ENCODE measurements at regions not wholly inside any gene's neighbourhood (a gene's known extent, or its start where the extent isn't known, plus 50 kb on each side); places are given as distances from the start of the nearest gene placed in this dataset.
A peak's percentile ranks its signal among the peaks of the same experiment; 100 is the strongest.
"Not testable (repeated sequence)": the region's sequence is repeated elsewhere in the genome, so short reads cannot be mapped to it uniquely, and the experiment has no call there.

- intact Hi-C loops (cut with DNase I; ENCODE audit: low total_unique reads): no loop called here
- H3K4me1 ChIP-seq: no peaks in the 10 kb centered on the region
- 53 to 64% (median 56%) methylated on average over 1 of the region's 1 CpG for WGBS, 5 donors
- H3K4me3 ChIP-seq: no peak overlapping the region
- no peaks in the 10 kb centered on the region for H3K36me3 ChIP-seq
- no peak for TF ChIP-seq POLR2AphosphoS5 (IDR thresholded peaks at IDR 0.05)
- no peak for TF ChIP-seq EP300 (IDR thresholded peaks at IDR 0.05)
- no peak for TF ChIP-seq CTCF (IDR thresholded peaks at IDR 0.05)
- TF ChIP-seq POLR2A (IDR thresholded peaks at IDR 0.05): no peak
- DNase-seq: no peak
- H3K27ac ChIP-seq: no peak overlapping the region
- no peaks in the 10 kb centered on the region for H3K27me3 ChIP-seq
- H3K9me3 ChIP-seq: no peaks in the 10 kb centered on the region
Measured at GRCh38 chr4:115219862-115220261, 106.4 kb upstream of the NDST4 start.

GRCh38 chr4:115219315-115219860 lies 106.0 kb upstream of the NDST4 start:
- no peak for DNase-seq
- TF ChIP-seq POLR2AphosphoS5 (IDR thresholded peaks at IDR 0.05): no peak
- no peak for TF ChIP-seq POLR2A (IDR thresholded peaks at IDR 0.05)
- Histone ChIP-seq H3K4me3 (no peak overlapping the region), H3K4me1 (no peaks in the 10 kb centered on the region), H3K27ac (no peak overlapping the region), H3K27me3 (no peaks in the 10 kb centered on the region), H3K36me3 (no peaks in the 10 kb centered on the region), H3K9me3 (no peaks in the 10 kb centered on the region)
- WGBS, 5 donors: 34 to 48% (median 41%) methylated on average over 2 of the region's 2 CpGs
- intact Hi-C loops (cut with DNase I; ENCODE audit: low total_unique reads): no loop called here

- Histone ChIP-seq H3K36me3 (no peaks in the 10 kb centered on the region), H3K9me3 (no peaks in the 10 kb centered on the region), H3K4me1 (no peaks in the 10 kb centered on the region), H3K4me3 (no peak overlapping the region), H3K27ac (no peak overlapping the region), H3K27me3 (no peaks in the 10 kb centered on the region)
- 25 to 69% (median 50%) methylated on average over 3 of the region's 3 CpGs for WGBS, 5 donors
- TF ChIP-seq POLR2A (IDR thresholded peaks at IDR 0.05) (no peak), CTCF (IDR thresholded peaks at IDR 0.05) (no peak), EP300 (IDR thresholded peaks at IDR 0.05) (no peak), POLR2AphosphoS5 (IDR thresholded peaks at IDR 0.05) (no peak)
- peak in 1 of 2 donors; percentile 9 for DNase-seq
- intact Hi-C loops (cut with DNase I; ENCODE audit: low total_unique reads): no loop called here
Measured at GRCh38 chr4:115215935-115216334, 102.5 kb upstream of the NDST4 start.

- H3K27ac ChIP-seq: no peak overlapping the region
- no peak for TF ChIP-seq EP300 (IDR thresholded peaks at IDR 0.05)
- TF ChIP-seq CTCF (IDR thresholded peaks at IDR 0.05): no peak
- no peak for TF ChIP-seq POLR2A (IDR thresholded peaks at IDR 0.05)
- no peak overlapping the region for H3K4me3 ChIP-seq
- H3K4me1 ChIP-seq: no peaks in the 10 kb centered on the region
- WGBS, 5 donors: 83 to 89% (median 86%) methylated on average over 3 of the region's 3 CpGs
- H3K27me3 ChIP-seq: no peaks in the 10 kb centered on the region
- no peaks in the 10 kb centered on the region for H3K36me3 ChIP-seq
- H3K9me3 ChIP-seq: peaks cover 0 to under 1% (median 0%) of the 10 kb centered on the region in 4 donors
- intact Hi-C loops (cut with DNase I; ENCODE audit: low total_unique reads): no loop called here
- DNase-seq: no peak
Measured at GRCh38 chr4:115213716-115214115, 100.3 kb upstream of the NDST4 start.

GRCh38 chr4:115201042-115201330 lies 87.6 kb upstream of the NDST4 start:
- 85 to 93% (median 88%) methylated on average over 3 of the region's 3 CpGs for WGBS, 5 donors
- H3K4me1 ChIP-seq: no peaks in the 10 kb centered on the region
- no peaks in the 10 kb centered on the region for H3K36me3 ChIP-seq
- no peak for DNase-seq
- no peaks in the 10 kb centered on the region for H3K9me3 ChIP-seq
- TF ChIP-seq POLR2AphosphoS5 (IDR thresholded peaks at IDR 0.05) (no peak), CTCF (IDR thresholded peaks at IDR 0.05) (no peak), POLR2A (IDR thresholded peaks at IDR 0.05) (no peak), EP300 (IDR thresholded peaks at IDR 0.05) (no peak)
- no peak overlapping the region for H3K27ac ChIP-seq
- no peak overlapping the region for H3K4me3 ChIP-seq
- intact Hi-C loops (cut with DNase I; ENCODE audit: low total_unique reads): no loop called here
- no peaks in the 10 kb centered on the region for H3K27me3 ChIP-seq

GRCh38 chr4:115200201-115201041 lies 87.0 kb upstream of the NDST4 start:
- H3K4me1 ChIP-seq; DNase-seq; H3K4me3 ChIP-seq; intact Hi-C loops (cut with DNase I; ENCODE audit: low total_unique reads); H3K36me3 ChIP-seq; H3K27me3 ChIP-seq; H3K27ac ChIP-seq; H3K9me3 ChIP-seq: not testable (repeated sequence)
- WGBS, 5 donors: 93 to 100% (median 96%) methylated on average over 14 to 29 of the region's 30 CpGs

GRCh38 chr4:115194612-115195011 lies 81.2 kb upstream of the NDST4 start:
- H3K36me3 ChIP-seq; H3K27me3 ChIP-seq; intact Hi-C loops (cut with DNase I; ENCODE audit: low total_unique reads); H3K9me3 ChIP-seq; H3K27ac ChIP-seq; H3K4me3 ChIP-seq; DNase-seq; H3K4me1 ChIP-seq: not testable (repeated sequence)
